HG03432 (cell line): ENCODE measurements at regions not wholly inside any gene's neighbourhood (a gene's known extent, or its start where the extent isn't known, plus 50 kb on each side); places are given as distances from the start of the nearest gene placed in this dataset.

Experiments
- ATAC-seq: cut with Tn5 transposase; IDR thresholded peaks from one replicate; pipeline ENCODE4 v1.9.1; 2021; ENCODE audit warnings: mild to moderate bottlenecking, moderate library complexity; ENCODE audit not compliant: unreplicated experiment

DNA sequence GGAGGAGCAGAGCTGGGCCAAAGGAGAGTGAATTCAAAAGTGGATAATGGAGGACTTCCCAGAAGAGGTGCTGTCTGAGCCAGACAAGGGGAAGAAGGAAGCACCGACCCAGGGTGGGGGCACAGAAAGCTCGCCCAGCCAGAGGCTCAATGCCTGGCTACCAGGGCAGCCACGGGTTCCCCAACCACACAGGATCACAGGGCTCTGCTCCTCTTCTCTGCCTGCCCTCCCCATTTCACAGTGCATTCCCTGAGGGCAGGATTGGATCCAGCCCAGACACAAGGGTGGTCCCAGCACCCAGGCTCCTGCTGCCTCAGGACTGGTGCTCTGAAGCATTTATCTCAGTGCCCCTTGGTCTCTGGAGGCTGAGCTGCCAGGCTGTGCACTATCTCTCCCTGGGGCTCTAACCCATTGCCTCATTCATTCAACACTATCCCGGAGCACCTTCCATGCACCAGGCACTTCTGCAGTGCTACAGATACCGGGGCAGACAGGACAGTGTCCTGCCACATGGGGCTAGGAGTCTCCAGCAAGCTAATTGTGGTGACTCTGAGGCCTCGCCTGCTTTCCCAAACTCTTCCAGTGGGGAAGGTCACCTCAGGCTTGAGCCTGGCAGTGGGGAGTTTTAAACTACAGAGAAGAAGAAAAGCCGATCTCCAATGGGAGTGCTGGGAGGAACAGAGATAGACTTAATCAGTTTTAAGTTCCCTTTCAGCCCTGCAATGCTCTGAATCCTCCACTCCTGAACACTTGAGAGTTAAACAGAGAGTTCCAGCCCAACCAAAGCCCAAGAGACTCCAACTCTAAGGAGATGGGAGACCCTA, 201.8 kb upstream of the ZMIZ1 start:
- ATAC-seq = no peak

DNA sequence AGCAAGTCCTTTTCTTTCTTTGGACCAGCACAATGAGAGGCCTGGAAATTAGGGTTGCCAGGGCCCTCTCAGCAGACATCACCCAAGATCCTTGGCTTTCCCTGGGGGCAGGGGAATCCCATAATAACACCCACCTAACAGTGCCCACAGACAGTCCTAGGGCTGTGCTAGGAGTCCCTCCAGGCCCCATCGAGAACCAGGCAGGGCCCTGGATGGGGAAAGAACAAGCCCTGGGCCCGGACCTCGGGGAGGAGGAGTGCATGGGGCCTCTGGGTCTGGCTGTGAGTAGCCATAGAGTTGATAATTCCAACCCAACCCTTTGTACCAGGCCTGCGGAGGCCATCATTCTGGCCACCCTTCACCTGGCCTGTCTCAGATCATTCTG, 201.2 kb upstream of the ZMIZ1 start:
- no peak for ATAC-seq

DNA sequence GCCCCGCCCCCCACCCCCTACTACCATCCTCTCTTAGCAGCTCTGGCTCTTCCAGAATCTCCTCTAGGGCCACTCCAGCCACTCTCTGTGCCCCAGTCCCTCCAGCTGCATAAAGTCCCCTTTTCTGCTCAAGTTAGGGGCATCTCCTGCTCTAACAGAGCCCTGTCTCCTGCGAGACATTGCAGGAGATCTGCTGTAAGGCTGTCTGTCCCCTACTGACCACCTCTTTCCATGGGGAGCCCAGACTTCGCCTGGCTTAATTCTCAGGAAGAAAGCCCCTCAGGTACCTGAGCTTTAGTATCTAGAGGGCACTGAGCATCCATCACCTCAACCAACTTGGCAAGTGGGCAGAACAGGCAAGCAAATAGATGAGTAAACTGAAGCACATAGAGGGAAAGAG, 200.7 kb upstream of the ZMIZ1 start:
- ATAC-seq = no peak

DNA sequence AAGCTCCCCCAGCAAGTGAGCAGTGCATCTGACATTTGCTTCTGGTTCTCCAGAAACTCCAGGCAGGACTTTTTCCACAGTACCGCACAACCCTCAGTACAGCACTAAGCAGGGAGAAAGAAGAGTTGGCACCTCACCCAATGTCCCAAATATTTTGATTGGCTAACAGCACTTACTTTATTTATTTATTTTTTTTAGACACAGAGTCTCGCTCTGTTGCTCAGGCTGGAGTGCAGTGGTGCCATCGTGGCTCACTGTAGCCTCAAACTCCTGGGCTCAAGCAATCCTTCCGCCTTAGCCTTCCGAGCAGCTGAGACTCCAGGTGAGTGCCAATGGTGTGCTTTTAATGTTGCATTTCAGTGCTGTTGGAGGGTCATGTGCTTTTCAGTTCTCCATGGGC, 200.3 kb upstream of the ZMIZ1 start:
- no peak for ATAC-seq

DNA sequence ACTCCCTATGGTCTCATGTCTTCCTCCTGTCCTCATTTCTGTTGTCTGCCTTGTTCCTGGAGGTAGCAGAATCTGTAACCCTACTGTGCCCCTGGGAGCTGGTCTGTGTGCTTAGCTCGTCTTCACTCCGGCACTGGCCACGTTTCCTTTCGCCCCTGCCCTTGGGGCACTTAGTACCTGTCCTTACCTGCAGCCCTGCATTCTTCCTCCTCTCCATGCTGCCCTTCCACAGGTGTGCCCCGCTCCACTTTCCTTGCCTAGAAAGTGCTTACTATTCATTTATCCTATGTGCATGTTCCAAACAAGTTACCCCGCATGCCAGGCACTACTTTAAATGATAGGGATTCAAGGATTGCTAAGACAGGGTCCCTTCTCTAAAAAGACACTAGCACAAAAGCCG, 199.9 kb upstream of the ZMIZ1 start:
- ATAC-seq = no peak

DNA sequence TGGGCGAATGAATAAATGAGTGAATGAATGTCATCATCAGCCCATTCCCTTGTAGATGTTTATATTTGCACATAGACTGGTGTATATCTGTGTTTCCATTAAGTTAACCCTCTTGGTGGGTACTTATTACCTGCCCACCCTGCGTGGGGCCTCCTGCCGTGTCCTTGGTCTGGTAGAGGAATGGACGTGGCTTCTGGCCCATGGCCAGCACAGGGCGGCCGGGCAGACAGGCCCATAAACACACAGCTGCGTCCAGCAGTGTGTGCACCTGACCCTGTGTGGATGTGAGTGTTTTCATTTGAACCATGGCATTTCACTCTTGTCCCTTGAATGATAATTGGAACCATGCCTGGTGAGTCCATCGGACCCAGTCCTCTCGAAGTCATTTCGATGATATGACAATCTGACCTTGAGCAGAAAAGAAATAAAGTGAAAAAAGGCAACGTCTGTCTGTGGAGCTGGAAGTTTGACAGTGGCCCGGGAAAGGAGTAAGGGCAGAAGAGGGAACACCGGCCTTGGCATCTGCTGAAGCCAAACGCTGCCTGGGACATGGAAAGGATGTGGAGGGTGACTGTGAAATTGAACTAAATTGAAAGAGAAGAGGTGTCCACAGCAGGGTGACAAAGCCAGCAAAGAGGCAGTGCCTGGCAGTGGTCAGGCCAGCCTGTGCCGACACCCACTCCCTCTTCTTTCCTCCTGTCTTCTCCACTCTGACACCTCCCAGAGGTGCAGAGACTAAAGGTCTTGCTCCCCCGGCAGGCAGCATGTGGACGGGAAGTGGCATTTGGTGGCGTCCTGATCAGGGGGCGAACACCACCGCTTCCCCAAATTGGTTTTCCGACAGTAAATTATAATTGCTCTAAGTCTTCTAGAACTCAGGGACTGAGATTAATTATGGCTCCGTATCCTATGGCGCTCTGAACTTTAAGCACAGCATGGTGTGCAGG, 199.0 kb upstream of the ZMIZ1 start:
- no peak for ATAC-seq

DNA sequence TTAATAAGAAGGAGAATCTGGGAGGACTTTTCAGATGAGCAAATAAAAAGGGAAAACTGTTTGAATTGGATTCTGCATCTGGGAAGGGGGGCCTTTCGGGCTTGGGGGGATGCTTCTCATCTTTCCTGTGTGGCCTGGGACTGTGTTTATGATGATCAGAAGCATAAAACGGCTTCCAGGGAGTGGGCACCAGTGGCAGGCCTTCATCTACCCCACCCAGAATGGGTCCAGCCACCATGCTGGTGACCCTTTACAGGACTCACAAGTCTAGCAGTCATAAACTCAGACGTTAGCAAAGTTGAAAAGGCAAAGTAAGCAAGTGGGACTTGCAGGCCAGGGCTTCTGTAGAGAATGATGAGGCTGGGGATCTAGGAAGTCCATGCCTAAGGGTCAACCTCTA, 198.3 kb upstream of the ZMIZ1 start:
- no peak for ATAC-seq

DNA sequence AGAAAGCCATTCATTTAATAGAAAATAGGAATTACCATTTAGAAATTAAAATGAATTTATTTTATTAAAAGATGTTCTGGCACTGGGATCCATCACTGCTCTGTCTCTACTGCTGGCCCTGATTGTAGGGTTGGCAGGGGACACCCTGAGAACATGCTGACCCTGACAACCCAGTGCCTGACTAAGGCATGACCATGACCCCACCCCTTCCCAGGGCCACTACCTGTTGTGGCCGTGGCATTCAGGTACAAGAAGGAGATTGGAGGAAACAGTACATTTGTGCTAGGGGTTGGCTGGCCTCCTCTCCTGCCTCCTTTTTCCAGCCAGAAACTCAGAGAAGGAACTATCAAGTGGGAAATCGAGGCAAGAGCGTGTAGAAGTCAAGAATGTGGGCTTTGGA, 197.0 kb upstream of the ZMIZ1 start:
- no peak for ATAC-seq

DNA sequence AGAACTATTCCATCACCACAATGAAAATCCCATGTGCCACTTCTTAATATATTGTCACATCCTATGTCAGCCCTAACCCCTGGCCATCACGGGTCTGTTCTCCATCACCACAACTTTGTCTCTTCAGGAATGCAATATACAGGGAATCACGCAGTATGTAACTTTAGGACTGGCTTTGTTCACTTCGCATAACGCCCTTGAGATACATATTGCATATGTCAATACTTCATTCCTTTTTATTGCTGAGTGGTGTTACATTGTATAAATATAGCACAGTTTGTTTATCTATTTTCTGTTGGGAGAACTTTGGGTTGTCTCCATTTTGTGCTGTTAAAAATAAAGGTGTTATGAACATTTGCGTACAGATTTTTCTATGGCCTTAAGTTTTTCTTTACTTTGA, 195.4 kb upstream of the ZMIZ1 start:
- no peak for ATAC-seq

DNA sequence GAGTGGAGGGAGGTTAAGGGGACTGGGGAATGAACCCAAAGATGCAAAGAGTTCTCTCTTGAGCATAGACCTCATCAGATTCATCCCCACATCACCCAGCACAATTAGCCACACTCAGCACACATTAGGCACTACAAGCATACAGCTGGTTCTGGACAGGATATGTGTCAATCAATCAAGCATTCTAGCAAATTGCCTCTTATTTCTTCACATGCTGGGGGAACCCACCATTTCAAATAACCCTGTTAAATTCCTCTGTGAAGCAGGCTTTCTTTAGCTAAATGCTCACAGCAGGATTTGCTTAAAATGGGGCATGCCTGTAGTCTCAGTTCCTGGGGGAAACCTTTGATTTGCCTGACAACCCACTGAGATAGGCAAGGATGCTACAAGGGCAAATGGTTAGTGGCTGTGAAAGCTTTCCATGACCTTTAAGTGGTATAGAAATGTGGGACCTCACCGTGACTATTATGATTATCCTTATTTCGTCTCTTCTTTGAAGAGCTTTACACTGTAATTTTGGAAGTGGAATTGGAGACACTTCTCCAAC, 193.4 kb upstream of the ZMIZ1 start:
- ATAC-seq = no peak

DNA sequence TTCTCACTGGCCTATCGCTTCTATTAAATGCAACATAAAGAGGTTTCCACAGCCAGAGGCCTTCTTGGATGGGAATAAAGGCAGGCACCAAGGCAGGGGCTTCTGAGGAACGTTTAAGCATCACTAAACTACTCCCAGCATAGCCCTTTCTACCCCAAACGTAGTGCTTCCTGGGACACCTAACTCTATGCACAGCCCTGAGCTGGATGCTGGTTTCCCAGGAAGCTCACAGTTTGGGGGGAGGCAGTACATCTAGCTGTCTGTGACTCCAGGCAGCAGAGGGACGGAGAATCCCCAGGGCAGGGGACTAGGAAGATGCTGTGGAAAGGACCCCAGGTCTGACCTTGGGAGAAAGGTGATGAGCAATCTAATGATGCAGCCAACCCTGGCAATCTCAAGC, 192.8 kb upstream of the ZMIZ1 start:
- ATAC-seq = no peak

DNA sequence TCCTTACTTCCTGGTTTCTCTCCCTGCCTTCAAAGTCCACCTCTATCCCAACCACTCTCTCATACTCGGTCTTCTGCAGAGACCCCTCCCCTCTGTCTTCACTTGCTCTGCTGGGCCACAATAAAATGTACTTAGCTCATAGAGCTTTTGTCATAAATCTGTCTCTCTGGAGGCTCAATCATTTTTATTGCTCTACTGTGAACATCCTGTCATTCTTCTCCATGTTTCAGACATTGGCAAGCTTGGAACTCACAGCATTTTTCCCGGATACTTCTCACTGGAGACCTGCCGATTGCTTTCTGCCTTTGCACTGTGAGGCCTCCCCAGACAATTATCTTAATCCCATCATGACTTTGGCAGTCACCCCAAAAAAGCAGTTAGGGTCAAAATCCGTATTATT, 192.3 kb upstream of the ZMIZ1 start:
- ATAC-seq = no peak

DNA sequence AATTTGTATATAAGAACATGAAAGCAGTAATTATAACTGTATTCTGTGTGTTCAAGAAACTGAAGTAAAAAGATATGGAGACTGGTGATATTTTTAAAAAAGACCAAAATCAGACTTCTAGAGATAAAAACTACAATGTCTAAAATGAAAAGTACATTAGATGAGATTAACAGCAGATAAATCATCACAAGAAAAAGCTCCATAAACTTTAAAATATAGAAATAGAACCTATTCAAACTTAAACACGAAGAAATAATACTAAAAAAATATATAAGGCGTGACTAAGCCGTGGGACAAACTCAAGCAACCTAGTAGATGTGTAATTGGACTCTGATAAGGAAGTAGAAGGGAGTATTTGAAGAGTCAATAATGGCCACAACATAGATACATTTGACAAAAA, 189.1 kb upstream of the ZMIZ1 start:
- no peak for ATAC-seq

DNA sequence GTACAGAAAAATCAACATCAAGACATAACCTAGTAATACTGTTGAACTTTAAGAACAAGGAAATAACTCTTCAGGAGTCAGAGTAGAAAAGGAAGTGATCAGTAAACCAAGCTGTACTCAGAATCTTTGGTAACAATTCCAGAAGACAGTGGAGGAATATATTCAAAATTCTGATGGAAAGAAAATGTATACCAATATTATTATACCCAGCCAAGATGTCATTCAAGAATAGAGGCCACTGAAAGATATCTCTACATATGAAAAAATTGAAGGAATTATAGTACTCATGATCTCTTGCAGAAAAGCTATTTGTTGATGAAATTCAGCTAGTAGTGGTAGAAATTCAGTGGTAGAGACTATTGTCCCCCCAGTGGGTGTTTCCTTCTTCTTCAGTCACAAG, 182.6 kb upstream of the ZMIZ1 start:
- ATAC-seq = no peak

DNA sequence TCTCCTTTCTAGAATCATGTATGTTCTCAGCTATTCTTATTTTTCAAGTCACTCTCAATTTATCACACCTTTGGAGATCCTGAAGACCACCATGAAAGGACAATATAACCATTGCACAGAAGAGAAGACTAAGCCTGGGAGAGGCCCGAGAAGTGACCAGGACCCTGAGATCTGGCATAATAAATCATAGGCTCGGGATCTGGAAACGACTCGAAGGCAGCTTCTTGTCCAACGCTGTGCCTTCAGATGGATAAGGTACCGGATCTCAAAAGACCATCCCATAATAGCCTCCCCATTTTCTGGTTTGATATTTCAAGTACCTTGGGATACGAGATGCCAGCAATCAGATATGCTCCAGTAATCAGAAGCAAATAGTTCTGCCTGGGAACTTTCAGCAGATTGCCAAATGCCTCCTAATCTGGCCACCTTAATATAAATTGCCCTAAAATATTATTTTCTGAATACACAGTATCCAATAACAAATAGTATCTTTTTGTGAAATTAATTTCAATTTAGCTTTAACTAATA, 179.2 kb upstream of the ZMIZ1 start:
- no peak for ATAC-seq

DNA sequence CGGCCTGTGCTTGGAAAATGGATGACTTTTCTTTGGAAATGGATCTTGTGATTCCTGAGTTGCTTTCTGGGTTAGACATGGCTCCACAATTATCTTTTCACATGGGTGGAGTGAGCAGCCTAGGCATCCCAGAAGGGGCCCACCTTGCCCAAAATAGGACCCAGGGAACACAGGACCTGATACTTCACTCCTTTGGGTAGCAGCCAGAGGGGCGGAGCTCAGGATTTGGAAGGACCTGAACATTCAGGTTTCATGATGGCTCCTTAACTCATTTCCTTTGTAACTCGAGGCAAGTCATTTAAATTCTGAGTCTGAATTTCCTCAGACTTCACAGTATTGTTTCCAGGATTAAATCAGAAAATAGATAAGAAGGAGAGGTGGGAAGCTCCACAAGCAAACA, 178.3 kb upstream of the ZMIZ1 start:
- no peak for ATAC-seq

DNA sequence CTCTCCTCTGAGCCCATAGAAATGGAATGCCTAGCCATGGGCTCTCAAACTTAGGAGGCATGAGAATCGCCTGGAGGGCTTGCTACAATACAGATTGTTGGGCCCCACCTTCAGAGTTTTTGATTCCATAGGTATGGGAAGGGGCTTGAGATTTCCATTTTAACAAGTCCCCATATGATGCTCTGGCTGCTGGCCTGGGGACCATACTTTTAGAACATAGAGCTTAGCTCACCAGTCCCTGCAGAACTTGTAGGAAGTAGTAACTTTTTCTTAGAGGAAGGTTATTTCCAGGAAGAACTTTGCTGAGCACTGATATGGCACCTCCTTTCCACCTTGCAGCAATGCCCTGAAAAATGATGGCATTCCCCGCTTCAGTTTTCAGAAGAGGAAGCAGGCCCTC, 177.0 kb upstream of the ZMIZ1 start:
- ATAC-seq = no peak

DNA sequence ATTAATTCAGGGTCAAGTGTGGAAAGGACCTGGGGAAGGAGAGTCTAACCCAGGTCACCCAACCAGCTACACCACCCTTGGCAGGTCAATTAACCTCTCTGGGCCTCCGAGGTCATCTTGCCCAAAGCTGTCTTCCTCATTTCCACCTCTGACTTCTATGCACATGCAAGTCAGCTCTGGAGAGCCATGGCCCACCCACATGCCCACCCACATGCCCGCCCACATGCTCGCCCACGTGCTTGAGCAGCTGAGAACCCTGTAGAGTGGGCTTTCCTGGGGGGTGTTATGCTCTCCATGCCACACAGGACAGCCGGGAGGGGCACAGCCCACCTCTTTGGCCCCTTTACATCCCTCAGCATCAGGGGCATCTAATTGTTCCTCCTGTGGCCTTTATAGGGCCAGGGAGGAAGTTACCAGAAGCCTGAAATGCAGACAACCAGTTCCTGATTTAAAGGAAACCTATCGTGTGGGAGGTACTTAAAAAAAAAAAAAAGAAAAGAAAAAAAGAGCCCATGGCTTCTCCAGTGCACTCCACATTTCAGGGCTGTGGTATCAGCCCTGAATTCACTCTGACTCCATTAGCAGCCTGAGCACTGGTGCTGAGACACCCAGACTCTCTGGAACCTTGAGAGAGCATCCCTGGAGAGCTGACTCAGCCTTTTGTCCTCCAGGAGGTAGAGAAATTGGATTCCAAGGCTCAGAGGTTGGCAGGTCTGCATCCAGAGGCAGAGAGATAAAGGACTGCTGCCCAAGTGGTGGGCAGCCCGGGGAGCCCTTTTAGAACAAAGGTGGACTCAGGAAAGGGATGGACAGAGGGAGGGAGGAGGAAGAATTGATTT, 176.2 kb upstream of the ZMIZ1 start:
- ATAC-seq = no peak

DNA sequence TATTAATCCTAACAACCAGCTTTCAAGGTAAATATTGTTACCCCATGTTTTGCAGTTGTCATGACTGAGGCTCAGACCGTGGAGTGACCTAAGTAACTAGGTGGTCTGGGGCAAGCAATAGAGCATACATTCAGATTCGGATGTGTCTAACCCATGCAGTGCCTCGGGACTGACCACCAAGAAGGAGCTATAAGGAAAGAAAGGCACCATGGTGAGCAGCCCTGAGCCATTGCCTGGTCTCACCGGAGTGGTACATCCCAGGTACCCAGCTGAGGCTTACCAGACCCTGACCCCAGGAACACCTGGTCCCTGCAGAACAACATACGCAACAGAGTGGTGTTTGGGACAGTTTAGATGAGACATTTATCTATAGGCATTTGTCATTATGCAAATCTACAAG, 175.5 kb upstream of the ZMIZ1 start:
- ATAC-seq = no peak

DNA sequence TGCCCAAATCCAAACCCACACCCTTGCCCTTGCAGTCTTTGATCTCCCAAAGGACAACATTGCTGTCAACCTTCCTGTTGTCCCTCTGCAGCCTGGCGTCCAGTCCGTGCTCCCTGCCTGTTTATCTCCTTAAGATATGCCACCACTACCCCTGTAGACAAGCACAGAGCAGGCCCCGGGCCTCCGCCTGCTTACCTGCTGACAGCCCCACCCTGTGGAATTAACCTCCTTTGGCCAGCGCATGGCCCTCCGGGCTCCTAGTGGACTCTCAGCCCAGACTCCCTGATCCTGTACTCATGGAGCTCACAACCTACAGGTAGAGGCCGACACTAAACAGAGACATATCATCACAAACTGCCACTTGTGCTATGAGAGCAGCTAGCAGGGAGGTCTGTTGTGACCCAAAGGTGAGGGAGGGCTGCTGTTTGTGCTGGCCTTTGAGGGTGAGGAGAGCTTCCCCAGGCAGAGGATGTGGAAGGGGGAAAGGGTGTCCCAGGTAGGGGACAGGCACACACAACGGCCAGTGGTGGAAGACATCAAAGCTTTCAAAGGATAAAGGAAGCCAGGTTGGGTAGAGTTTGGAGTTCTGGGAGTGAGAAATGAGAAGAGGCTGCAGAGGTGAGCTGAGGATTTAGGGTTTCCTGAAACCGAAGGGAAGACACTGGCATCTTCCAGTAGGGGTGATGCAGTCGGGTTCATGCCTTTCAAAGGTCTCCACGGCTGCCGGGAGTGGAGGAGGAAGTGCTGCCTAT, 174.5 kb upstream of the ZMIZ1 start:
- ATAC-seq = no peak
